HepG2 (cell line): ENCODE measurements at regions not wholly inside any gene's neighbourhood (a gene's known extent, or its start where the extent isn't known, plus 50 kb on each side); places are given as distances from the start of the nearest gene placed in this dataset.

Experiments
- ATAC-seq: fragments of 200-7000 bp; cut with Tn5 transposase; 3 replicates; pipeline ENCODE4 v1.9.1; 2020; ENCODE audit warnings: mild to moderate bottlenecking, moderate library complexity
- BruUV-seq: library from RNA; stranded (reverse); fragments of 400-500 nt; replicated peaks from 2 replicates; lab custom pipeline; 2021; lab: Mats Ljungman, UMichigan
- CTCF ChIA-PET: fragments of 300-600 bp; formaldehyde crosslinking; extraction: SDS; loops from one replicate; lab custom pipeline; 2021; ENCODE audit warnings: low total read pairs, inconsistent platforms, low intra/inter-chr PET ratio; lab: Yijun Ruan, JAX
- POLR2A ChIA-PET: fragments of 350-600 bp; sonication (Branson Sonifier 250); formaldehyde crosslinking; loops from one replicate; lab custom pipeline; 2020; ENCODE audit warnings: antibody characterized with exemption, inconsistent platforms; lab: Yijun Ruan, JAX
- DNase-seq: peaks from one replicate; pipeline ENCODE4 v3.0.0-alpha.2; 2015; ENCODE audit warnings: low spot score
- FAIRE-seq: peaks from 3 replicates; lab custom pipeline; 2011; peaks lifted over from hg19 to GRCh38; lab: Jason Lieb, UNC
- H2AFZ ChIP-seq: one replicate; pipeline ENCODE4 v1.6.1; 2011; ENCODE audit warnings: low read length, inconsistent platforms
- H3K27ac ChIP-seq: fragments of 300-600 bp; 3 replicates; pipeline ENCODE4 v1.8.0; 2011; ENCODE audit warnings: mixed run types, mild to moderate bottlenecking, mixed read lengths, low read length, inconsistent platforms; ENCODE audit not compliant: insufficient read depth; ENCODE audit errors: extremely low read length
- H3K27me3 ChIP-seq, 2 experiments: fragments of 200-600 bp in 1 of 2; 2 replicates in 1 of 2; 3 replicates in 1 of 2; pipeline versions ENCODE4 v1.6.0 to v1.8.0; 2011; ENCODE audit warnings: low read length in 2 of 2, mild to moderate bottlenecking in 2 of 2, moderate library complexity in 2 of 2, inconsistent platforms in 1 of 2; ENCODE audit not compliant: insufficient read depth in 2 of 2, control insufficient read depth in 1 of 2
- H3K36me3 ChIP-seq, 2 experiments: fragments of 200-600 bp in 1 of 2; replicated peaks in 1 of 2; 2 replicates in 1 of 2; 3 replicates in 1 of 2; pipeline versions ENCODE4 v1.5.1 to v1.8.0; 2011; ENCODE audit warnings: low read length in 2 of 2, inconsistent platforms in 1 of 2; ENCODE audit not compliant: insufficient read depth in 2 of 2, control insufficient read depth in 1 of 2
- H3K4me1 ChIP-seq: 2 replicates; pipeline ENCODE4 v1.5.1; 2012; ENCODE audit warnings: low read length, inconsistent platforms; ENCODE audit not compliant: insufficient read depth
- H3K4me2 ChIP-seq: 2 replicates; pipeline ENCODE4 v1.6.0; 2011; ENCODE audit warnings: low read depth, low read length, inconsistent platforms
- H3K4me3 ChIP-seq, 3 experiments: fragments of 200-600 bp in 1 of 3; sonication (generic), shearing (Covaris generic) in 1 of 3; replicated peaks in 1 of 3; 2 replicates each; pipeline ENCODE4 v1.5.1; 2011 to 2016; ENCODE audit warnings: low read length in 3 of 3, inconsistent platforms in 2 of 3, low read depth in 2 of 3, mild to moderate bottlenecking in 2 of 3, control low read depth in 1 of 3, mixed read lengths in 1 of 3; ENCODE audit not compliant: insufficient read depth in 1 of 3
- H3K79me2 ChIP-seq: one replicate; pipeline ENCODE4 v1.6.1; 2011; ENCODE audit warnings: low read length, inconsistent platforms; ENCODE audit not compliant: insufficient read depth
- H3K9ac ChIP-seq: 2 replicates; pipeline ENCODE4 v1.6.0; 2011; ENCODE audit warnings: mild to moderate bottlenecking, low read depth, low read length, inconsistent platforms; ENCODE audit not compliant: insufficient read depth
- H3K9me3 ChIP-seq: 2 replicates; pipeline ENCODE4 v1.5.1; 2012; ENCODE audit warnings: mild to moderate bottlenecking, low read length
- H4K20me1 ChIP-seq: 2 replicates; pipeline ENCODE4 v1.6.0; 2011; ENCODE audit warnings: inconsistent platforms, mild to moderate bottlenecking, low read length, moderate library complexity; ENCODE audit not compliant: insufficient read depth
- BATF2 ChIP-seq: sonication (generic); formaldehyde crosslinking; IDR thresholded peaks from 2 replicates; pipeline ENCODE4 v1.8.0; 2022; ENCODE audit warnings: mild to moderate bottlenecking, missing genetic modification reagents, moderate library complexity
- ELF4 ChIP-seq: sonication (generic); formaldehyde crosslinking; IDR thresholded peaks from 2 replicates; pipeline ENCODE4 v1.5.0; 2020; ENCODE audit warnings: missing genetic modification reagents, mild to moderate bottlenecking, moderate library complexity, borderline replicate concordance
- KLF11 ChIP-seq: IDR thresholded peaks from 2 replicates; pipeline ENCODE4 v1.6.1; 2016; ENCODE audit warnings: missing compliant biosample characterization
- NFE2L1 ChIP-seq: sonication (generic); formaldehyde crosslinking; IDR thresholded peaks from 2 replicates; pipeline ENCODE4 v1.4.0; 2020; ENCODE audit warnings: missing genetic modification reagents, mild to moderate bottlenecking, borderline replicate concordance
- SETDB1 ChIP-seq: sonication (generic); formaldehyde crosslinking; IDR thresholded peaks from 2 replicates; pipeline ENCODE4 v1.5.1; 2020; ENCODE audit warnings: missing genetic modification reagents, mild to moderate bottlenecking, borderline replicate concordance
- ZBTB42 ChIP-seq: sonication (generic); formaldehyde crosslinking; IDR thresholded peaks from 2 replicates; pipeline ENCODE4 v1.5.0; 2020; ENCODE audit warnings: mild to moderate bottlenecking, missing genetic modification reagents
- ZFX ChIP-seq: sonication (generic); formaldehyde crosslinking; IDR thresholded peaks from 2 replicates; pipeline ENCODE4 v1.4.0; 2020; ENCODE audit warnings: mild to moderate bottlenecking, low read depth, missing genetic modification reagents, moderate library complexity
- ZFY ChIP-seq: sonication (generic); formaldehyde crosslinking; IDR thresholded peaks from 2 replicates; pipeline ENCODE4 v1.4.0; 2020; ENCODE audit warnings: missing genetic modification reagents
- ZNF230 ChIP-seq: sonication (generic); formaldehyde crosslinking; IDR thresholded peaks from 2 replicates; pipeline ENCODE4 v1.4.0; 2020; ENCODE audit warnings: mild to moderate bottlenecking, missing genetic modification reagents
- ZNF235 ChIP-seq: sonication (generic); formaldehyde crosslinking; IDR thresholded peaks from 2 replicates; pipeline ENCODE4 v1.8.1; 2023; ENCODE audit warnings: mild to moderate bottlenecking, missing genetic modification reagents, borderline replicate concordance
- ZNF407 ChIP-seq: sonication (generic); formaldehyde crosslinking; IDR thresholded peaks from one replicate; pipeline ENCODE4 v1.5.1; 2020; ENCODE audit warnings: mild to moderate bottlenecking, missing genetic modification reagents; ENCODE audit errors: not compliant biosample characterization
- ZNF460 ChIP-seq: sonication (generic); formaldehyde crosslinking; IDR thresholded peaks from 2 replicates; pipeline ENCODE4 v1.5.1; 2020; ENCODE audit warnings: missing genetic modification reagents, mild to moderate bottlenecking, borderline replicate concordance
- ZSCAN25 ChIP-seq: sonication (generic); formaldehyde crosslinking; IDR thresholded peaks from 2 replicates; pipeline ENCODE4 v1.8.0; 2022; ENCODE audit warnings: mild to moderate bottlenecking, missing genetic modification reagents
- WGBS: methylation state at CpG from one replicate; pipeline ENCODE4 v1.1.6; 2017; ENCODE audit warnings: low lambda C conversion rate; 5-methylcytosine and 5-hydroxymethylcytosine counted together
- in situ Hi-C: cut with HindIII; loops from 2 replicates; pipeline ENCODE4 v1.10.0; 2017; ENCODE audit warnings: low pct_unique_long_range_greater_than_20kb; ENCODE audit not compliant: extremely low pct_ligation_motif_present
- intact Hi-C: fragments of 100-400 bp; cut with micrococcal nuclease; formaldehyde crosslinking; loops from one replicate; pipeline ENCODE4 v1.10.0; 2022; ENCODE audit not compliant: unreplicated experiment

DNA sequence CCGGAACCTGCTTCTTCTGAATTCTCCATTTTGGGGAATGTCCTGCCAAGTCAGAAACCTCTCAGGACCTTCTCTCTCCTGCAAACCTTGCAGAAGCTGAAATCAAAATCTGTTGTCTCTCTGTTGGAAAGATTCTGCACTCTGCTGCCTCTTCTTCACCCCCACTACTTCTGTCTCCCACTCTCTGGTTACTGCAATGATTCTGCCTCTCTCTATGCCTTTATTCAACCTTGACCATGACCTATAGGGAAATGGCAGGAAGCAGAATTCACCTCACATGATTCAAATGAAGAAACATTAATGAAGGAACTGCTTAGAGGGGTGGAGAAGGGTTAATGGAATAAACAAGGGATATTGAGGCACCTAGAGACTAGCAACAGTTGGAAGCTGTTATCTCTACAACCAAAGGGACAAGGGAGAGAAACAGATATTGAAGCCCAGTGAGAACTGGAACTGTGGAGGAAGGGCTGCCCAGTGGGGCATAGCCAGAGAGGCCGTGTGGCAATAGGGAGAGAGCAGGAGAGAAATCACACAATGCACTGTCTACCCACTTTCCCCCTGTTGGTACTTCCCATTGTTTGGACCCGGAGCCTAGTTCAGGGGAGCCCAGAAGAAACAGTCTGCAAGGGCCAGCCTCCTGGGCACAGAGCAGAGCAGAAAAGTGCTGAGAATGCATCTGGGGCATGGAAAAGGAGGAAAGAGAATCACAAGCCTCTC is 76.1 kb upstream of the JUN start (continued):
- no peak for TF ChIP-seq ZNF407 (CRISPR knock-in tag)

DNA sequence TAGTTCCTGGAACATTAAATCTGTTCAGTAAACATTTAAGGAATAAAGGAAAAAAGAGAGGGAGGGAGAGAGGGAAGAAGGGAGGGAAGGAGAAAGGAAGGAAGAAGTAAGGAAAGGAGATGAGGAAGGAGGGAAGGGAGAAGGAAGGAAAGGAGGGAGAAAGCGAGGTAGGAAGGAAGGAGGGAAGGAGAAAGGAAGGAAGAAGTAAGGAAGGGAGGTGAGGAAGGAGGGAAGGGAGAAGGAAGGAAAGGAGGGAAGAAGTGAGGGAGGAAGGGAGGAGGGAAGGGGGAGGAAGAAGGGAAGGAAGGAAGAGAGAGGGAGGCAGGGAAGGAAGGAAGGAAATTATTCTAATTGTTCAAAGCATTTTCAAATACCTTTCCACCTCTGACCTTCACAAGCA is 77.2 kb upstream of the JUN start:
- Histone ChIP-seq H4K20me1 (no peaks in the 10 kb centered on the region), H3K9ac (no peak overlapping the region), H3K79me2 (no peaks in the 10 kb centered on the region), H3K27ac (no peak overlapping the region), H2AFZ (no peak overlapping the region), H3K4me1 (peaks cover 43% of the 10 kb centered on the region), H3K9me3 (no peaks in the 10 kb centered on the region), H3K27me3 (peaks cover 0 to 13% of the 10 kb centered on the region in 2 experiments; a peak in 2 of 5 replicates), H3K36me3 (no peaks in the 10 kb centered on the region), H3K4me3 (no peak overlapping the region), H3K4me2 (no peak overlapping the region)
- intact Hi-C loops, result no loop called here
- 23% methylated on average over 1 of the region's 1 CpG for WGBS
- POLR2A ChIA-PET, result no interaction called here
- no peak for FAIRE-seq
- ATAC-seq, result no peak
- no peak for DNase-seq
- in situ Hi-C loops, result no loop called here
- CTCF ChIA-PET, result no interaction called here
- BruUV-seq, result no TSS peak
- TF ChIP-seq ZFX (CRISPR knock-in tag), result no peak
- no peak for TF ChIP-seq KLF11 (CRISPR knock-in tag)
- TF ChIP-seq ZFY, result no peak
- TF ChIP-seq ZNF230 (CRISPR knock-in tag), result no peak
- no peak for TF ChIP-seq ELF4
- TF ChIP-seq ZNF235 (CRISPR knock-in tag), result no peak
- TF ChIP-seq NFE2L1 (CRISPR knock-in tag), result no peak
- TF ChIP-seq BATF2 (CRISPR knock-in tag), result no peak
- TF ChIP-seq ZSCAN25 (CRISPR knock-in tag), result no peak
- TF ChIP-seq ZBTB42 (CRISPR knock-in tag), result no peak
- no peak for TF ChIP-seq ZNF460 (CRISPR knock-in tag)
- no peak for TF ChIP-seq SETDB1 (CRISPR knock-in tag)
